HFFc6 (cell line): ENCODE measurements at regions not wholly inside any gene's neighbourhood (a gene's known extent, or its start where the extent isn't known, plus 50 kb on each side); places are given as distances from the start of the nearest gene placed in this dataset.

ENCODE experiments used
- DNase-seq: peaks from one replicate; pipeline ENCODE4 v3.0.0-alpha.2; 2018
- H3K27ac Mint-ChIP-seq: 2 replicates; pipeline ENCODE4 v1.8.0; 2020; ENCODE audit warnings: mild to moderate bottlenecking, mixed read lengths
- H3K27me3 Mint-ChIP-seq: 2 replicates; pipeline ENCODE4 v1.8.0; 2021; ENCODE audit warnings: mild to moderate bottlenecking, moderate library complexity, mixed read lengths; ENCODE audit not compliant: insufficient read depth
- H3K36me3 Mint-ChIP-seq: 2 replicates; pipeline ENCODE4 v1.8.0; 2021; ENCODE audit warnings: low read depth, mixed read lengths
- H3K4me1 Mint-ChIP-seq: 2 replicates; pipeline ENCODE4 v1.8.0; 2020; ENCODE audit warnings: low read depth, mixed read lengths
- H3K4me3 Mint-ChIP-seq: 2 replicates; pipeline ENCODE4 v1.8.0; 2020; ENCODE audit warnings: mild to moderate bottlenecking, moderate library complexity, mixed read lengths
- H3K9me3 Mint-ChIP-seq: 2 replicates; pipeline ENCODE4 v1.8.0; 2020; ENCODE audit warnings: mild to moderate bottlenecking, mixed read lengths
- TF ChIP-seq, protein P1 (sequence below): fragments of 200-600 bp; sonication (generic); IDR thresholded peaks from 2 replicates; pipeline ENCODE4 v1.5.0; 2021; ENCODE audit warnings: antibody characterized with exemption, mild to moderate bottlenecking

DNA sequence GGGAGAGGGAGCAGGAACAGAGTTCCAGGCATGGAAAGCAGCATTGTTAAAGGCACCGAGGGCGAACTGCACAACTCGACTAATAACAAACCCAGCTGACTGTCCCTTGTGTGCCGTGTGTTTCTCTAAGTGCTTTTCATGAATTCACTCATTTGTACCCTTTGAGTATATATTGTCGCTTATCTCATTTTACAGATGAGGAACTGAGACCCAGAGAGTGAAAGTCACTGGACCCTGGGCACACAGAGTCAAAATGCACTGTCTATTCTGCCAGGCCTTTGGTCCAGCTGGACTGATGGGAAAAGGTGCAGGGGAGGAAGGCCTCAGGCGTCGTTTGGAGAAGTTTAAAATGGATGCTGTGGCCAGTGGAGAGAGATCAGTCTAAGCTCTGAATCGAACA is 100.7 kb upstream of the GRIK3 start:
- Mint-ChIP-seq H3K9me3 (peaks cover 67% of the 10 kb centered on the region), H3K4me1 (no peaks in the 10 kb centered on the region), H3K36me3 (no peaks in the 10 kb centered on the region), H3K27ac (no peak overlapping the region), H3K4me3 (no peak overlapping the region), H3K27me3 (no peaks in the 10 kb centered on the region)
- TF ChIP-seq, protein P1, sequence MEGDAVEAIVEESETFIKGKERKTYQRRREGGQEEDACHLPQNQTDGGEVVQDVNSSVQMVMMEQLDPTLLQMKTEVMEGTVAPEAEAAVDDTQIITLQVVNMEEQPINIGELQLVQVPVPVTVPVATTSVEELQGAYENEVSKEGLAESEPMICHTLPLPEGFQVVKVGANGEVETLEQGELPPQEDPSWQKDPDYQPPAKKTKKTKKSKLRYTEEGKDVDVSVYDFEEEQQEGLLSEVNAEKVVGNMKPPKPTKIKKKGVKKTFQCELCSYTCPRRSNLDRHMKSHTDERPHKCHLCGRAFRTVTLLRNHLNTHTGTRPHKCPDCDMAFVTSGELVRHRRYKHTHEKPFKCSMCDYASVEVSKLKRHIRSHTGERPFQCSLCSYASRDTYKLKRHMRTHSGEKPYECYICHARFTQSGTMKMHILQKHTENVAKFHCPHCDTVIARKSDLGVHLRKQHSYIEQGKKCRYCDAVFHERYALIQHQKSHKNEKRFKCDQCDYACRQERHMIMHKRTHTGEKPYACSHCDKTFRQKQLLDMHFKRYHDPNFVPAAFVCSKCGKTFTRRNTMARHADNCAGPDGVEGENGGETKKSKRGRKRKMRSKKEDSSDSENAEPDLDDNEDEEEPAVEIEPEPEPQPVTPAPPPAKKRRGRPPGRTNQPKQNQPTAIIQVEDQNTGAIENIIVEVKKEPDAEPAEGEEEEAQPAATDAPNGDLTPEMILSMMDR = no peak
- no peak for DNase-seq

DNA sequence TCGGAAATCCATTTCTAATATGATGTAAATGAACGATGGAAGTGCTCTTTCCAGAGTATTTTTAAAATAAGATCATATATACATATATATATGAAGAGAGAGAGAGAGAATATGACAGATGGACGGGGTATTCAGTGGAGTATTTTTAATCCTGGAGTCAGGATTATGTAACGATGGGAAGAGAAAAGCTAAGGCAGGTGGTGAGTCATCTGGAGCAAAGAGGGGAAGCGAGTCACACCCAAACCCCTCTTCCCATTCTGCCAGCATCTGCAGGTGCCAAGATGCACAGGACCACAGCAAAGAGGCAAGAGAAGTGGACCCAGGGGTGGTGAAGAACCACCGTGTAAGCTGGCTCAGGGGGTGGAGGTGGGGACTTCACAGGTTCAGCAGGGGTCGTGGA is 102.7 kb upstream of the GRIK3 start:
- Mint-ChIP-seq H3K36me3 (no peaks in the 10 kb centered on the region), H3K4me1 (no peaks in the 10 kb centered on the region), H3K4me3 (no peak overlapping the region), H3K27me3 (peaks cover 1% of the 10 kb centered on the region; the same call in 1 of the 2 replicates), H3K27ac (no peak overlapping the region), H3K9me3 (peaks cover 63% of the 10 kb centered on the region)
- no peak for DNase-seq
- TF ChIP-seq, protein P1 = no peak

DNA sequence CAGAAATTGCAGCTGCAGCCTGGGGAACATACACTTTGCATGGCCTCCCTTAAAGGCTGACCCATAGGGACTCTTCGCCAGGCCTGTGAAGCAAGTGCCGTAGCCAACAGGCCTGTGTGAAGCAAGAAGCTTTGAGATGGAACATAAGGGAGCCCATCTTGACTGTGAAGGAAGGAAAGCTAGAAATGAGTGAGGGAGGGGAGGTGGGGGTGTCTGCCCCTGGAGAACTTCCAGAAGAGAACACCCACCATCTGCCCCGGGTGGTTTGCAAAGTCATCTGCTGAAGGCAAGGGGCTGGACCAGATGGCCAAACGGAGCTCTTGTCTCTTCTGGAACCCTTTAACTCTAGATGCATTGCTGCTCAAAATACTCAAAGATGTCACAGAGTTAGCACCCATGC is 103.3 kb upstream of the GRIK3 start:
- no peak overlapping the region for H3K27ac Mint-ChIP-seq
- H3K4me1 Mint-ChIP-seq = no peaks in the 10 kb centered on the region
- no peaks in the 10 kb centered on the region for H3K36me3 Mint-ChIP-seq
- peaks cover 1% of the 10 kb centered on the region; the same call in 1 of the 2 replicates for H3K27me3 Mint-ChIP-seq
- no peak for DNase-seq
- TF ChIP-seq, protein P1 = no peak
- H3K4me3 Mint-ChIP-seq = no peak overlapping the region
- peaks cover 62% of the 10 kb centered on the region for H3K9me3 Mint-ChIP-seq

DNA sequence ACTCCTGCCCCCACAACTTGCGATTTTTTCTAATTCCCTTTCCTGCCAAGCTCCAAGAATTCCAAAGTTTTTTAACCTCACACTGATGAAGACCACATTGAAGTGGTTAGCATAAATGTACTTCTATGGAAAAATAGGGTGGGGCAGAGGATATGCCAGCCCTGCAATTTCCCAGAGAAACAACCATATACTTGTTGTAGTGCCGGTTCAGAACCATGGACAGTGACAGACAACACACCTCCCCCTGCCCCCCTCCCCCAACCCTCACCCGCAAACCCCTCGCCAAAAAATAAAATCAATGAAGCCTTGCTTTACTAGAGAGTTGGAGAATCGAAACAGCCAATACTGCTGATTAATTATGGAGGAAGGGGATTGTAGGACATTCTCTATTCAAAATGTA is 109.5 kb upstream of the GRIK3 start:
- Mint-ChIP-seq H3K9me3 (peaks cover 62% of the 10 kb centered on the region), H3K27ac (no peak overlapping the region), H3K4me3 (no peak overlapping the region), H3K36me3 (no peaks in the 10 kb centered on the region), H3K27me3 (peaks cover 1% of the 10 kb centered on the region; the same call in 1 of the 2 replicates), H3K4me1 (no peaks in the 10 kb centered on the region)
- TF ChIP-seq, protein P1 = no peak
- no peak for DNase-seq

DNA sequence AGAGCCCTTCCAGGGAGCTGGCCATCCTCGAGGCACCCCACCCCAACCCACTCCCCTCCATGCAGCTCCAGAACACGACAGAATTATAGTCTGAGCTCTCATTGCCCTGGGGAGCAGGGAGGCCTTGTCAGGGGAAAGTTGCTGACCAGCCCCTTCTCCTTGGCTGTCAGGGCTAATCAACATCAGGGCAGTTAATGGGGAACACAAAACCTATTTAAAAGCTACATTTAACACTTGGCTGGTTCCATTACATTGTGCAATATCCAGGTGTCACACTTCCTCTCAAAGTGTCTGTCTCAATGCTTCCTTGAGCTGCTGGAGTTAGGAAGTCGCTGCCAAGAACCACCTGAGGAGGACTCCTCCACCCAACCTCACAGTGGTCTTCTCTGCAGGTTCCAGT is 111.8 kb upstream of the GRIK3 start:
- Mint-ChIP-seq H3K9me3 (peaks cover 65% of the 10 kb centered on the region), H3K27ac (no peak overlapping the region), H3K27me3 (no peaks in the 10 kb centered on the region), H3K36me3 (no peaks in the 10 kb centered on the region), H3K4me3 (no peak overlapping the region), H3K4me1 (no peaks in the 10 kb centered on the region)
- TF ChIP-seq, protein P1 = no peak
- DNase-seq = no peak

DNA sequence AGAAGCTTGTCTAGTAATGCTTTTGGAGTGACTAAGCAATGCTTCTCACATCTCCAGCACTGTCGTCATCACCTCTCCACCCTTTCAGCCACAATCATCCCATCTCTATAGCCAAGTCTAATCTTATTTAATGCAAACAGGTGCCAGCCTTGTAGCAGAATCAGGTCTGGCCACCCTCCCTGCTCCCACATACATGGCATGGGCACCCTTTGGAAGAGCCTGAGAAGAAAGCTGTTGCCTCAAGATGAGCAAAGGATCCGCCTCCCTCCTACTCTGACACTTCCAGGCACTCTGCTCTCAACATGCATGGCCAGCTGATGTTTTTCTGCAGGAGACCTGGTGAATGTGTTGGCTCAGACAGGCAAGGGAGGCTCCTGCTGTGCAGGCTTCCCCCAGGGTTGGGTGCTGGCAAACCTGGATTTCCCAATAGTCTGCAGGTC is 113.1 kb upstream of the GRIK3 start:
- Mint-ChIP-seq H3K27me3 (peaks cover 4% of the 10 kb centered on the region), H3K4me1 (no peaks in the 10 kb centered on the region), H3K9me3 (peaks cover 61% of the 10 kb centered on the region), H3K36me3 (no peaks in the 10 kb centered on the region; the same call in 1 of the 2 replicates), H3K4me3 (no peak overlapping the region), H3K27ac (no peak overlapping the region)
- TF ChIP-seq, protein P1 = no peak
- DNase-seq = no peak
